ENCODE measurements at regions not wholly inside any gene's neighbourhood (a gene's known extent, or its start where the extent isn't known, plus 50 kb on each side); places are given as distances from the start of the nearest gene placed in this dataset.

DNA sequence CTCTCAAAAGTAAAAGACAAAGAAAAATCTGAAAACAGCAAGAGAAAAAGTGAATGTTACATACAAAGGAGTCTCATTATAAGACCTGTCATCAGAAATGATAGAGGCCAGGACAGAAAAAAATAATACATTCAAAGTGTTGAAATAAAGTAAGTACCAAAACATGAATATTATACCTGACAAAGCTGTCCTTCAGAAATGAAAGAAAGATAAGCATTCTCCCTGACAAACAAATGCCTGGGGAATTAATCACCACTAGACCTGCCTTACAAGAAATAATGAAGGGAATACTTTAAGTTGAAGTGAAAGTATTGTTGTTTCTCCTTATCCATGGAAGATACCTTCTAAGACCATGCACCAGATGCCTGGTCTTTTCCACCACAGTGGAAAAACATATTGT lies 1605.2 kb upstream of the CDH6 start:
- no peaks in the 10 kb centered on the region for H3K36me3 ChIP-seq (ENCODE audit: insufficient read depth)
- H3K9ac ChIP-seq, result no peak overlapping the region
- H4K20me1 ChIP-seq (ENCODE audit: insufficient read depth), result no peaks in the 10 kb centered on the region
- no peak overlapping the region for H2AFZ ChIP-seq (ENCODE audit: low read depth)
- no peaks in the 10 kb centered on the region for H3K79me2 ChIP-seq (ENCODE audit: insufficient read depth, low read depth)
- H3K27ac ChIP-seq, result no peak overlapping the region
- no peak overlapping the region for H3K4me3 ChIP-seq (IDR thresholded peaks at IDR 0.05; ENCODE audit: insufficient read depth, low read depth, low read length)
- no peaks in the 10 kb centered on the region for H3K27me3 ChIP-seq (ENCODE audit: insufficient read depth, low read depth)
- H3K4me2 ChIP-seq, result no peak overlapping the region
- TF ChIP-seq, protein P1, sequence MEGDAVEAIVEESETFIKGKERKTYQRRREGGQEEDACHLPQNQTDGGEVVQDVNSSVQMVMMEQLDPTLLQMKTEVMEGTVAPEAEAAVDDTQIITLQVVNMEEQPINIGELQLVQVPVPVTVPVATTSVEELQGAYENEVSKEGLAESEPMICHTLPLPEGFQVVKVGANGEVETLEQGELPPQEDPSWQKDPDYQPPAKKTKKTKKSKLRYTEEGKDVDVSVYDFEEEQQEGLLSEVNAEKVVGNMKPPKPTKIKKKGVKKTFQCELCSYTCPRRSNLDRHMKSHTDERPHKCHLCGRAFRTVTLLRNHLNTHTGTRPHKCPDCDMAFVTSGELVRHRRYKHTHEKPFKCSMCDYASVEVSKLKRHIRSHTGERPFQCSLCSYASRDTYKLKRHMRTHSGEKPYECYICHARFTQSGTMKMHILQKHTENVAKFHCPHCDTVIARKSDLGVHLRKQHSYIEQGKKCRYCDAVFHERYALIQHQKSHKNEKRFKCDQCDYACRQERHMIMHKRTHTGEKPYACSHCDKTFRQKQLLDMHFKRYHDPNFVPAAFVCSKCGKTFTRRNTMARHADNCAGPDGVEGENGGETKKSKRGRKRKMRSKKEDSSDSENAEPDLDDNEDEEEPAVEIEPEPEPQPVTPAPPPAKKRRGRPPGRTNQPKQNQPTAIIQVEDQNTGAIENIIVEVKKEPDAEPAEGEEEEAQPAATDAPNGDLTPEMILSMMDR (conservative IDR thresholded peaks at IDR 0.05; ENCODE audit: low read depth, low read length), result no peak
- H3K4me1 ChIP-seq (ENCODE audit: low read depth, poor library complexity, severe bottlenecking), result peaks cover 34% of the 10 kb centered on the region

- TF ChIP-seq, protein P1 (conservative IDR thresholded peaks at IDR 0.05; ENCODE audit: low read depth, low read length), result no peak
- no peaks in the 10 kb centered on the region for H3K79me2 ChIP-seq (ENCODE audit: insufficient read depth, low read depth)
- no peak overlapping the region for H3K9ac ChIP-seq
- no peak overlapping the region for H3K4me3 ChIP-seq (IDR thresholded peaks at IDR 0.05; ENCODE audit: insufficient read depth, low read depth, low read length)
- peaks cover 34% of the 10 kb centered on the region for H3K4me1 ChIP-seq (ENCODE audit: low read depth, poor library complexity, severe bottlenecking)
- no peaks in the 10 kb centered on the region for H3K36me3 ChIP-seq (ENCODE audit: insufficient read depth)
- H2AFZ ChIP-seq (ENCODE audit: low read depth), result no peak overlapping the region
- H3K27ac ChIP-seq, result no peak overlapping the region
- H3K27me3 ChIP-seq (ENCODE audit: insufficient read depth, low read depth), result no peaks in the 10 kb centered on the region
- no peaks in the 10 kb centered on the region for H4K20me1 ChIP-seq (ENCODE audit: insufficient read depth)
- no peak overlapping the region for H3K4me2 ChIP-seq
Observed at GRCh38 chr5:29587832-29588231, 1605.7 kb upstream of the CDH6 start.

GRCh38 chr5:29568028-29568427 lies 1625.5 kb upstream of the CDH6 start:
- no peak overlapping the region for H3K27ac ChIP-seq
- no peak overlapping the region for H3K9ac ChIP-seq
- H2AFZ ChIP-seq (ENCODE audit: low read depth), result no peak overlapping the region
- H3K36me3 ChIP-seq (ENCODE audit: insufficient read depth), result no peaks in the 10 kb centered on the region
- no peaks in the 10 kb centered on the region for H3K79me2 ChIP-seq (ENCODE audit: insufficient read depth, low read depth)
- H4K20me1 ChIP-seq (ENCODE audit: insufficient read depth), result no peaks in the 10 kb centered on the region
- TF ChIP-seq, protein P1 (conservative IDR thresholded peaks at IDR 0.05; ENCODE audit: low read depth, low read length), result no peak
- no peaks in the 10 kb centered on the region for H3K27me3 ChIP-seq (ENCODE audit: insufficient read depth, low read depth)
- H3K4me3 ChIP-seq (IDR thresholded peaks at IDR 0.05; ENCODE audit: insufficient read depth, low read depth, low read length), result no peak overlapping the region
- no peaks in the 10 kb centered on the region for H3K4me1 ChIP-seq (ENCODE audit: low read depth, poor library complexity, severe bottlenecking)
- H3K4me2 ChIP-seq, result no peak overlapping the region

- TF ChIP-seq, protein P1 (conservative IDR thresholded peaks at IDR 0.05; ENCODE audit: low read depth, low read length), result no peak
Observed at GRCh38 chr5:29561564-29561963, 1631.9 kb upstream of the CDH6 start.

More at GRCh38 chr5:29561564-29561963, 1631.9 kb upstream of the CDH6 start:
- H3K79me2 ChIP-seq (ENCODE audit: insufficient read depth, low read depth), result no peaks in the 10 kb centered on the region
- H2AFZ ChIP-seq (ENCODE audit: low read depth), result no peak overlapping the region
- H3K4me2 ChIP-seq, result no peak overlapping the region
- no peaks in the 10 kb centered on the region for H3K27me3 ChIP-seq (ENCODE audit: insufficient read depth, low read depth)
- H3K36me3 ChIP-seq (ENCODE audit: insufficient read depth), result no peaks in the 10 kb centered on the region
- H3K4me1 ChIP-seq (ENCODE audit: low read depth, poor library complexity, severe bottlenecking), result no peaks in the 10 kb centered on the region
- H4K20me1 ChIP-seq (ENCODE audit: insufficient read depth), result no peaks in the 10 kb centered on the region
- H3K4me3 ChIP-seq (IDR thresholded peaks at IDR 0.05; ENCODE audit: insufficient read depth, low read depth, low read length), result no peak overlapping the region
- H3K9ac ChIP-seq, result no peak overlapping the region
- no peak overlapping the region for H3K27ac ChIP-seq
